ENCODE measurements at regions not wholly inside any gene's neighbourhood (a gene's known extent, or its start where the extent isn't known, plus 50 kb on each side); places are given as distances from the start of the nearest gene placed in this dataset.

DNA sequence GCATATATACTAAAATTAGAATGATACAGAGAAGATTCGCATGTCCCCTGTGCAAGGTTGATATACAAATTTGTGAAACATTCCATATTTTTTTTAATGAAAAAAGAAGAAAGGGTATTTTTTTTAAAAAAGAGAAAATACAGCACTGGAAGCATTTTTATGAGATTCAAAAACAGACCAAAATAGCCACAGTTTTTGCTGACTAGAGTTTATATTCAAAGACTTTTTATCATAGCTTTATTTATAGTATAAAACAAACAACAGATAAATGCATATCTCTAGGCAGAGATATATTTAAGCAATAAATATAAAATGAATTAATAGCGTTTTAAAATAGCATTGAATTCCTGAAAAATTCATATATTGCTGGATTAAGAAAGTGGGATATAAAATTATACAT lies 436.5 kb upstream of the ACVR2A start:
- Histone ChIP-seq H3K27ac (no peak overlapping the region), H3K27me3 (ENCODE audit: control insufficient read depth, insufficient read depth, low read length) (no peaks in the 10 kb centered on the region), H3K4me1 (no peaks in the 10 kb centered on the region), H3K4me2 (ENCODE audit: low read length) (no peak overlapping the region), H2AFZ (no peak overlapping the region), H3K4me3 (ENCODE audit: low read depth, low read length) (no peak overlapping the region), H3K36me3 (ENCODE audit: control insufficient read depth, insufficient read depth, low read length) (no peaks in the 10 kb centered on the region), H3K9me3 (ENCODE audit: control insufficient read depth, low read length) (no peaks in the 10 kb centered on the region), H3K9ac (no peak overlapping the region), H3K79me2 (no peaks in the 10 kb centered on the region)
- TF ChIP-seq, protein P1, sequence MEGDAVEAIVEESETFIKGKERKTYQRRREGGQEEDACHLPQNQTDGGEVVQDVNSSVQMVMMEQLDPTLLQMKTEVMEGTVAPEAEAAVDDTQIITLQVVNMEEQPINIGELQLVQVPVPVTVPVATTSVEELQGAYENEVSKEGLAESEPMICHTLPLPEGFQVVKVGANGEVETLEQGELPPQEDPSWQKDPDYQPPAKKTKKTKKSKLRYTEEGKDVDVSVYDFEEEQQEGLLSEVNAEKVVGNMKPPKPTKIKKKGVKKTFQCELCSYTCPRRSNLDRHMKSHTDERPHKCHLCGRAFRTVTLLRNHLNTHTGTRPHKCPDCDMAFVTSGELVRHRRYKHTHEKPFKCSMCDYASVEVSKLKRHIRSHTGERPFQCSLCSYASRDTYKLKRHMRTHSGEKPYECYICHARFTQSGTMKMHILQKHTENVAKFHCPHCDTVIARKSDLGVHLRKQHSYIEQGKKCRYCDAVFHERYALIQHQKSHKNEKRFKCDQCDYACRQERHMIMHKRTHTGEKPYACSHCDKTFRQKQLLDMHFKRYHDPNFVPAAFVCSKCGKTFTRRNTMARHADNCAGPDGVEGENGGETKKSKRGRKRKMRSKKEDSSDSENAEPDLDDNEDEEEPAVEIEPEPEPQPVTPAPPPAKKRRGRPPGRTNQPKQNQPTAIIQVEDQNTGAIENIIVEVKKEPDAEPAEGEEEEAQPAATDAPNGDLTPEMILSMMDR (IDR thresholded peaks at IDR 0.05) = no peak

DNA sequence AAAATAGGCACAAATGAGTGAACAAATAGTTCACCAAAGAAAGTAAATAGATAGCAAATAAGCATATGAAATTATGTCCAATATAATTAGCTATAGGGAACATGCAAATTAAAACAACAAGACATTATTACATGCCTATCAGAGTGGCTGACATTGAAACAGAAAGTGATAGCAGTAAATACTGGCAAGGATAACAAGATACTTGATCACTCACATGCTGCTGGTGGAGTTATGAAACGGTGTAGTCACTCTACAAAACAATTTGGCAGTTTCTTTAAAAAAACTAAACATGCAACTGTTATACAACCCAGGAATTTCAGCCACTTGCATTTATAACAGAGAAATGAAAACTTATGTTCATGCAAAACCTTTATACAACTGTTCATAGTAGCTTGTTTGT lies 439.2 kb upstream of the ACVR2A start:
- H3K4me2 ChIP-seq (ENCODE audit: low read length) = no peak overlapping the region
- H3K4me3 ChIP-seq (ENCODE audit: low read depth, low read length) = no peak overlapping the region
- no peaks in the 10 kb centered on the region for H3K4me1 ChIP-seq
- H3K79me2 ChIP-seq = no peaks in the 10 kb centered on the region
- no peak overlapping the region for H2AFZ ChIP-seq
- no peaks in the 10 kb centered on the region for H3K27me3 ChIP-seq (ENCODE audit: control insufficient read depth, insufficient read depth, low read length)
- no peak overlapping the region for H3K9ac ChIP-seq
- H3K36me3 ChIP-seq (ENCODE audit: control insufficient read depth, insufficient read depth, low read length) = no peaks in the 10 kb centered on the region
- H3K9me3 ChIP-seq (ENCODE audit: control insufficient read depth, low read length) = no peaks in the 10 kb centered on the region
- TF ChIP-seq, protein P1 (IDR thresholded peaks at IDR 0.05) = no peak
- H3K27ac ChIP-seq = no peak overlapping the region

DNA sequence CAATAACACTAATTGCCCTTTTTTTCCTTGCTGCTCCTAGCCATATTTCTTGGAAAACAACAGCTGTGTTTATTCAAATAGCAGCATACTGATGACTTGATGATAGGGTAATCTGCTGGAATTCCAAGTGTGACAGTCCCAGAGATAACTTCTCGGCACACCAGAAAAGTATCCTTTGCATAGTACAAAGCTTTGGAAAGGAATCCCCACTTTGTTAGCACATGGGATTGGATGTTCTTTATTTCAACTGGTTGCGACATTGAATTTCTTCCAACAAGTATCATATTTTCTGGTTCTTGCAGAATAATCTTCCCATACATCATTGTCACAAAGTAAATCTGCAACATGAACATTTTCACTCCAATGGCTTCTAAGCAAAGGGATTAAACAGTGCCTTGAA lies 445.8 kb upstream of the ACVR2A start:
- no peak overlapping the region for H3K9ac ChIP-seq
- no peaks in the 10 kb centered on the region for H3K4me1 ChIP-seq
- H3K27me3 ChIP-seq (ENCODE audit: control insufficient read depth, insufficient read depth, low read length) = no peaks in the 10 kb centered on the region
- no peak overlapping the region for H3K4me2 ChIP-seq (ENCODE audit: low read length)
- no peak overlapping the region for H3K27ac ChIP-seq
- no peaks in the 10 kb centered on the region for H3K79me2 ChIP-seq
- H3K9me3 ChIP-seq (ENCODE audit: control insufficient read depth, low read length) = no peaks in the 10 kb centered on the region
- TF ChIP-seq, protein P1 (IDR thresholded peaks at IDR 0.05) = no peak
- no peak overlapping the region for H2AFZ ChIP-seq
- no peak overlapping the region for H3K4me3 ChIP-seq (ENCODE audit: low read depth, low read length)
- no peaks in the 10 kb centered on the region for H3K36me3 ChIP-seq (ENCODE audit: control insufficient read depth, insufficient read depth, low read length)

DNA sequence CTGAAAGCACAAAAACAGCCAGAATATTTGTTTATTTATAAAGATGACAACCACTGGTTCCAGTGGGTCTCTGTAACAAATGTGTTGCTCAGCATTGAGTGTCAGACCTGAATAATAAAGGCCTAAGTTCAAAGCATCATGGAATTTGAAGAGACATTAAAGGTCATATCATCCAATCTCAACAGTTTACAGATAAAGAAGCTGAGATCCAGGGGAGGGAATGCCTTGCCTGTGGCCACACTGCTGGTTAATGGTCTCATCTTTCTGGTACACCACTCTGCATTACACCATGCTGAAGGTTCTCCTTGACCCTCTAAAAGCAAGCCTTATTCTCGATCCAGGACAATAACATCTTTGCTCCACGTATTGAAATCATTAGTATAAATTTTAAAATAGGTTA lies 446.5 kb upstream of the ACVR2A start:
- Histone ChIP-seq H3K36me3 (ENCODE audit: control insufficient read depth, insufficient read depth, low read length) (no peaks in the 10 kb centered on the region), H3K4me2 (ENCODE audit: low read length) (no peak overlapping the region), H3K4me1 (no peaks in the 10 kb centered on the region), H3K9me3 (ENCODE audit: control insufficient read depth, low read length) (no peaks in the 10 kb centered on the region), H3K27ac (no peak overlapping the region), H3K4me3 (ENCODE audit: low read depth, low read length) (no peak overlapping the region), H3K27me3 (ENCODE audit: control insufficient read depth, insufficient read depth, low read length) (no peaks in the 10 kb centered on the region), H3K9ac (no peak overlapping the region), H2AFZ (no peak overlapping the region), H3K79me2 (no peaks in the 10 kb centered on the region)
- TF ChIP-seq, protein P1 (IDR thresholded peaks at IDR 0.05) = no peak

DNA sequence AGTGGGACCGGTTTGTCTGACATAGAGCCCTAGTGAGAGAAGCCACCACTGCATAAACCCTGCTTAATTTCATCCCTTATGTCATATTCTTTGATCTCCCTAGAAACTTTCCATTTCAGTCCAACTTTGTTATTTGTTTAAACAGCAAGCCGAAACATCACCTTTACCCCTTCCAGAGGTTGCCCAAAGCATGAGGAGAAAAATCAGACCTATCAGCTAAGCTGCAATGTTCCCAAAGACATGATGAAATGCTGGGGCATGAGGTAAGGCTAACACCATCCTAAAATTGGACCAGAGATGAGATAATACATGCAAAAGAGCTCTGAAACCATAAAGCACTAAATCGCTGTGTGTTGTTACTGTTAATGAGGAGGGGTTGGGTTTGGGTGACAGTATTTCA lies 447.9 kb upstream of the ACVR2A start:
- no peak overlapping the region for H3K27ac ChIP-seq
- H3K9ac ChIP-seq = no peak overlapping the region
- H3K9me3 ChIP-seq (ENCODE audit: control insufficient read depth, low read length) = no peaks in the 10 kb centered on the region
- no peaks in the 10 kb centered on the region for H3K4me1 ChIP-seq
- no peaks in the 10 kb centered on the region for H3K36me3 ChIP-seq (ENCODE audit: control insufficient read depth, insufficient read depth, low read length)
- H3K4me3 ChIP-seq (ENCODE audit: low read depth, low read length) = no peak overlapping the region
- H2AFZ ChIP-seq = no peak overlapping the region
- no peaks in the 10 kb centered on the region for H3K27me3 ChIP-seq (ENCODE audit: control insufficient read depth, insufficient read depth, low read length)
- H3K79me2 ChIP-seq = no peaks in the 10 kb centered on the region
- no peak overlapping the region for H3K4me2 ChIP-seq (ENCODE audit: low read length)
- TF ChIP-seq, protein P1 (IDR thresholded peaks at IDR 0.05) = no peak

Data from parathyroid adenoma (tissue), 2 donors.